Vagina (tissue), 2 donors: ENCODE measurements at regions not wholly inside any gene's neighbourhood (a gene's known extent, or its start where the extent isn't known, plus 50 kb on each side); places are given as distances from the start of the nearest gene placed in this dataset.

ENCODE experiments used
- DNase-seq, 2 donors: peaks; one replicate each; pipeline ENCODE4 v3.0.0-alpha.2; 2017; ENCODE audit errors: extremely low spot score in 2 of 2
- H3K27ac ChIP-seq: fragments of 200-600 bp; sonication (generic); one replicate; pipeline ENCODE4 v1.5.1; 2019
- H3K27me3 ChIP-seq: fragments of 200-600 bp; sonication (generic); one replicate; pipeline ENCODE4 v1.5.1; 2019
- H3K36me3 ChIP-seq, 2 donors: fragments of 200-600 bp; sonication (generic); one replicate each; pipeline ENCODE4 v1.5.1; 2017 to 2019
- H3K4me1 ChIP-seq: fragments of 200-600 bp; sonication (generic); one replicate; pipeline ENCODE4 v1.5.1; 2019
- H3K4me3 ChIP-seq, 2 donors: fragments of 200-600 bp; sonication (generic); 1 replicate in 1 of 2; 2 replicates in 1 of 2; pipeline ENCODE4 v1.5.1; 2016 to 2019
- H3K9me3 ChIP-seq: fragments of 200-600 bp; sonication (generic); one replicate; pipeline ENCODE4 v1.5.1; 2019
- CTCF ChIP-seq, 3 experiments: fragments of 450-650 bp in 2 of 3; fragments of 200-600 bp in 1 of 3; sonication (generic) in 1 of 3; IDR thresholded peaks; one replicate each; pipeline ENCODE4 v1.5.1; 2017 to 2019; ENCODE audit warnings: antibody characterized with exemption in 3 of 3, mild to moderate bottlenecking in 2 of 3, moderate library complexity in 2 of 3
- POLR2A ChIP-seq, 2 donors: fragments of 450-650 bp; IDR thresholded peaks; one replicate each; pipeline ENCODE4 v1.6.1; 2017; ENCODE audit warnings: antibody characterized with exemption in 2 of 2, mild to moderate bottlenecking in 2 of 2, moderate library complexity in 2 of 2
- POLR2AphosphoS5 ChIP-seq, 2 donors: sonication (generic); formaldehyde crosslinking; IDR thresholded peaks; one replicate each; pipeline ENCODE4 v1.9.0; 2017; ENCODE audit warnings: antibody characterized with exemption in 2 of 2, mild to moderate bottlenecking in 2 of 2, low read depth in 1 of 2; ENCODE audit not compliant: insufficient read depth in 1 of 2
- intact Hi-C: fragments of 100-400 bp; cut with DNase I; formaldehyde crosslinking; loops from one replicate; pipeline ENCODE4 v1.15.1; 2023

- intact Hi-C loops: no loop called here
- no peaks in the 10 kb centered on the region for H3K9me3 ChIP-seq
- no peak for TF ChIP-seq POLR2A (IDR thresholded peaks at IDR 0.05)
- TF ChIP-seq CTCF (IDR thresholded peaks at IDR 0.05): no peak
- TF ChIP-seq POLR2AphosphoS5 (IDR thresholded peaks at IDR 0.05; ENCODE audit: insufficient read depth in 1 of 2, low read depth in 1 of 2): no peak
- no peaks in the 10 kb centered on the region for H3K27me3 ChIP-seq
- H3K27ac ChIP-seq: no peak overlapping the region
- H3K4me3 ChIP-seq: no peak overlapping the region
- DNase-seq: no peak
- no peaks in the 10 kb centered on the region for H3K36me3 ChIP-seq
- H3K4me1 ChIP-seq: no peaks in the 10 kb centered on the region
These were observed 121.5 kb downstream of the MAT2B start for GRCh38 chr5:163626904-163627434.

GRCh38 chr5:163631856-163632255, 126.4 kb downstream of the MAT2B start:
- intact Hi-C loops: no loop called here
- H3K4me3 ChIP-seq: no peak overlapping the region
- DNase-seq: no peak
- H3K27ac ChIP-seq: no peak overlapping the region
- no peaks in the 10 kb centered on the region for H3K4me1 ChIP-seq
- no peaks in the 10 kb centered on the region for H3K36me3 ChIP-seq
- no peaks in the 10 kb centered on the region for H3K9me3 ChIP-seq
- TF ChIP-seq POLR2A (IDR thresholded peaks at IDR 0.05) (no peak), CTCF (IDR thresholded peaks at IDR 0.05) (no peak), POLR2AphosphoS5 (IDR thresholded peaks at IDR 0.05; ENCODE audit: insufficient read depth in 1 of 2, low read depth in 1 of 2) (no peak)
- no peaks in the 10 kb centered on the region for H3K27me3 ChIP-seq

- no peak overlapping the region for H3K4me3 ChIP-seq
- TF ChIP-seq POLR2A (IDR thresholded peaks at IDR 0.05) (no peak), CTCF (IDR thresholded peaks at IDR 0.05) (no peak), POLR2AphosphoS5 (IDR thresholded peaks at IDR 0.05; ENCODE audit: insufficient read depth in 1 of 2, low read depth in 1 of 2) (no peak)
- H3K9me3 ChIP-seq: no peaks in the 10 kb centered on the region
- no peak for DNase-seq
- no peaks in the 10 kb centered on the region for H3K36me3 ChIP-seq
- no peak overlapping the region for H3K27ac ChIP-seq
- no peaks in the 10 kb centered on the region for H3K27me3 ChIP-seq
- no peaks in the 10 kb centered on the region for H3K4me1 ChIP-seq
- intact Hi-C loops: no loop called here
These were observed 128.6 kb downstream of the MAT2B start for GRCh38 chr5:163633926-163634460.

- no peak for DNase-seq
- intact Hi-C loops: no loop called here
- Histone ChIP-seq H3K27me3 (no peaks in the 10 kb centered on the region), H3K27ac (no peak overlapping the region), H3K9me3 (no peaks in the 10 kb centered on the region), H3K4me1 (no peaks in the 10 kb centered on the region), H3K4me3 (no peak overlapping the region), H3K36me3 (no peaks in the 10 kb centered on the region)
- no peak for TF ChIP-seq POLR2AphosphoS5 (IDR thresholded peaks at IDR 0.05; ENCODE audit: insufficient read depth in 1 of 2, low read depth in 1 of 2)
- TF ChIP-seq POLR2A (IDR thresholded peaks at IDR 0.05): no peak
- no peak for TF ChIP-seq CTCF (IDR thresholded peaks at IDR 0.05)
These were observed 130.2 kb downstream of the MAT2B start for GRCh38 chr5:163635631-163636030.

GRCh38 chr5:163642904-163643303, 137.5 kb downstream of the MAT2B start:
- TF ChIP-seq POLR2A (IDR thresholded peaks at IDR 0.05): no peak
- TF ChIP-seq CTCF (IDR thresholded peaks at IDR 0.05): no peak
- TF ChIP-seq POLR2AphosphoS5 (IDR thresholded peaks at IDR 0.05; ENCODE audit: insufficient read depth in 1 of 2, low read depth in 1 of 2): no peak
- no peak for DNase-seq
- Histone ChIP-seq H3K4me1 (no peaks in the 10 kb centered on the region), H3K9me3 (no peaks in the 10 kb centered on the region), H3K4me3 (no peak overlapping the region), H3K27ac (no peak overlapping the region), H3K36me3 (no peaks in the 10 kb centered on the region), H3K27me3 (no peaks in the 10 kb centered on the region)
- intact Hi-C loops: no loop called here
